Endothelial cell of umbilical vein (primary cell): ENCODE measurements at regions not wholly inside any gene's neighbourhood (a gene's known extent, or its start where the extent isn't known, plus 50 kb on each side); places are given as distances from the start of the nearest gene placed in this dataset.

Experiments used
- CTCF ChIP-seq, 2 donors: IDR thresholded peaks; 1 replicate in 1 of 2; 2 replicates in 1 of 2; pipeline ENCODE4 v1.5.1; 2011; ENCODE audit warnings: low read length in 2 of 2, mild to moderate bottlenecking in 2 of 2, moderate library complexity in 2 of 2, control low read depth in 1 of 2, inconsistent platforms in 1 of 2, low read depth in 1 of 2; ENCODE audit not compliant: insufficient read depth in 1 of 2; ENCODE audit errors: extremely low read depth in 1 of 2
- EZH2 ChIP-seq: IDR thresholded peaks from 2 replicates; pipeline ENCODE4 v1.6.1; 2012; ENCODE audit warnings: borderline replicate concordance, low read depth, mild to moderate bottlenecking, moderate library complexity, low read length, inconsistent platforms; ENCODE audit not compliant: severe bottlenecking
- FOS ChIP-seq: IDR thresholded peaks from 2 replicates; pipeline ENCODE4 v1.6.1; 2011; ENCODE audit warnings: mild to moderate bottlenecking, low read length, moderate library complexity, borderline replicate concordance; ENCODE audit not compliant: insufficient read depth
- GATA2 ChIP-seq: IDR thresholded peaks from 2 replicates; pipeline ENCODE4 v1.7.0; 2011; ENCODE audit warnings: low read depth, mild to moderate bottlenecking, moderate library complexity, mixed read lengths, low read length; ENCODE audit not compliant: insufficient read length, insufficient read depth
- JUN ChIP-seq: IDR thresholded peaks from 2 replicates; pipeline ENCODE4 v1.6.1; 2011; ENCODE audit warnings: borderline replicate concordance, low read depth; ENCODE audit not compliant: insufficient read length, insufficient read depth
- MYC ChIP-seq: IDR thresholded peaks from one replicate; pipeline ENCODE4 v1.6.1; 2011; ENCODE audit warnings: mild to moderate bottlenecking, low read depth, low read length
- POLR2A ChIP-seq: IDR thresholded peaks from 2 replicates; pipeline ENCODE4 v1.6.1; 2012; ENCODE audit warnings: low read depth, mild to moderate bottlenecking, control low read depth, low read length
- POLR2AphosphoS5 ChIP-seq: IDR thresholded peaks from 2 replicates; pipeline ENCODE4 v1.6.1; 2012; ENCODE audit warnings: low read depth, mild to moderate bottlenecking, control low read depth, low read length, moderate library complexity; ENCODE audit not compliant: insufficient read depth
- TF ChIP-seq, protein P1 (sequence below): IDR thresholded peaks from 2 replicates; pipeline ENCODE4 v1.6.1; 2011; ENCODE audit not compliant: insufficient read depth, insufficient read length

- no peak for TF ChIP-seq EZH2
- no peak for TF ChIP-seq POLR2AphosphoS5
- TF ChIP-seq CTCF (IDR thresholded peaks at IDR 0.05; ENCODE audit: extremely low read depth in 1 of 2, insufficient read depth in 1 of 2, low read depth in 1 of 2, low read length in 2 of 2), result no peak
- TF ChIP-seq POLR2A, result no peak
- TF ChIP-seq, protein P1, sequence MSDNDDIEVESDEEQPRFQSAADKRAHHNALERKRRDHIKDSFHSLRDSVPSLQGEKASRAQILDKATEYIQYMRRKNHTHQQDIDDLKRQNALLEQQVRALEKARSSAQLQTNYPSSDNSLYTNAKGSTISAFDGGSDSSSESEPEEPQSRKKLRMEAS, result no peak
- TF ChIP-seq FOS, result no peak
- no peak for TF ChIP-seq JUN
- no peak for TF ChIP-seq MYC
- no peak for TF ChIP-seq GATA2
Observed at GRCh38 chr6:144855375-144855774, 570.2 kb downstream of the UTRN start.
